Left ventricle myocardium inferior (tissue), 1 donor: ENCODE measurements at regions not wholly inside any gene's neighbourhood (a gene's known extent, or its start where the extent isn't known, plus 50 kb on each side); places are given as distances from the start of the nearest gene placed in this dataset.

Experiments
- DNase-seq: peaks from one replicate; pipeline ENCODE4 v3.0.0-alpha.2; 2020
- H3K27ac ChIP-seq: fragments of 200-600 bp; replicated peaks from 2 replicates; pipeline ENCODE4 v1.8.0; 2021
- H3K27me3 ChIP-seq: fragments of 200-600 bp; 2 replicates; pipeline ENCODE4 v1.8.0; 2021; ENCODE audit warnings: low read depth
- H3K36me3 ChIP-seq: fragments of 200-600 bp; 2 replicates; pipeline ENCODE4 v1.8.0; 2021
- H3K4me1 ChIP-seq: fragments of 200-600 bp; 2 replicates; pipeline ENCODE4 v1.8.0; 2021
- H3K4me3 ChIP-seq: fragments of 200-600 bp; 2 replicates; pipeline ENCODE4 v1.8.0; 2021; ENCODE audit warnings: mild to moderate bottlenecking, moderate library complexity
- H3K9me3 ChIP-seq: fragments of 200-600 bp; replicated peaks from 2 replicates; pipeline ENCODE4 v1.8.0; 2021
- intact Hi-C: fragments of 100-400 bp; cut with micrococcal nuclease; formaldehyde crosslinking; loops from one replicate; pipeline ENCODE4 v1.11.0; 2022
- TF ChIP-seq, protein P1 (sequence below): fragments of 200-600 bp; IDR thresholded peaks from 2 replicates; pipeline ENCODE4 v1.8.0; 2021; ENCODE audit warnings: antibody characterized with exemption, mild to moderate bottlenecking, borderline replicate concordance
- donor health status: DM: no; HTN: yes; CAD: no; lungs with severe emphysema.

- TF ChIP-seq, protein P1, sequence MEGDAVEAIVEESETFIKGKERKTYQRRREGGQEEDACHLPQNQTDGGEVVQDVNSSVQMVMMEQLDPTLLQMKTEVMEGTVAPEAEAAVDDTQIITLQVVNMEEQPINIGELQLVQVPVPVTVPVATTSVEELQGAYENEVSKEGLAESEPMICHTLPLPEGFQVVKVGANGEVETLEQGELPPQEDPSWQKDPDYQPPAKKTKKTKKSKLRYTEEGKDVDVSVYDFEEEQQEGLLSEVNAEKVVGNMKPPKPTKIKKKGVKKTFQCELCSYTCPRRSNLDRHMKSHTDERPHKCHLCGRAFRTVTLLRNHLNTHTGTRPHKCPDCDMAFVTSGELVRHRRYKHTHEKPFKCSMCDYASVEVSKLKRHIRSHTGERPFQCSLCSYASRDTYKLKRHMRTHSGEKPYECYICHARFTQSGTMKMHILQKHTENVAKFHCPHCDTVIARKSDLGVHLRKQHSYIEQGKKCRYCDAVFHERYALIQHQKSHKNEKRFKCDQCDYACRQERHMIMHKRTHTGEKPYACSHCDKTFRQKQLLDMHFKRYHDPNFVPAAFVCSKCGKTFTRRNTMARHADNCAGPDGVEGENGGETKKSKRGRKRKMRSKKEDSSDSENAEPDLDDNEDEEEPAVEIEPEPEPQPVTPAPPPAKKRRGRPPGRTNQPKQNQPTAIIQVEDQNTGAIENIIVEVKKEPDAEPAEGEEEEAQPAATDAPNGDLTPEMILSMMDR, result no peak
- Histone ChIP-seq H3K36me3 (no peaks in the 10 kb centered on the region), H3K27me3 (no peaks in the 10 kb centered on the region), H3K9me3 (peaks cover 3% of the 10 kb centered on the region), H3K27ac (no peak overlapping the region), H3K4me1 (no peaks in the 10 kb centered on the region), H3K4me3 (no peak overlapping the region)
- intact Hi-C loops, result no loop called here
- DNase-seq, result no peak
These were observed 1204.2 kb downstream of the SLITRK1 start for GRCh38 chr13:82678052-82678451.

- no peaks in the 10 kb centered on the region for H3K36me3 ChIP-seq
- no peak for DNase-seq
- H3K27me3 ChIP-seq, result no peaks in the 10 kb centered on the region
- no peak overlapping the region for H3K4me3 ChIP-seq
- H3K4me1 ChIP-seq, result no peaks in the 10 kb centered on the region
- intact Hi-C loops, result no loop called here
- TF ChIP-seq, protein P1, result no peak
- H3K27ac ChIP-seq, result no peak overlapping the region
- no peaks in the 10 kb centered on the region for H3K9me3 ChIP-seq
These were observed 1207.2 kb downstream of the SLITRK1 start for GRCh38 chr13:82675024-82675423.

DNA sequence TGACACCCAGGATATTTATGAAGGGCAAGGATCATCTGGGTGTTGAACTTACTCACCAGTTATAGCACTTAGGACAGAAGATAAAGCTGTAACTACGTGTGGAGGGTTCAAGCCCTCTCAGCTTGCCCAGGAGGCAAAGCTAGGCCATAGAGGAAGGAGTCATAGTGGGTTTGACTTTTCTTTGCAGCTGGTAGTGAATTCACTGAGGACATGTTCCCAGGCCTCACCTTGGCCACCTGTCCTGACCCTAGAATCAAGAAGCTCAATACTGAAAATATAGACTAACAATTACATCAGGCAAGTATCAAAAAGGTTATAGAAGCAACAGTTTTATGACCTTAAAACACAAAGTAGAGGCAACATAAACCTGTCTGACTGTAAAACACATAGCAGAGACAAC is 1207.7 kb downstream of the SLITRK1 start:
- H3K27me3 ChIP-seq, result no peaks in the 10 kb centered on the region
- no peaks in the 10 kb centered on the region for H3K9me3 ChIP-seq
- H3K27ac ChIP-seq, result no peak overlapping the region
- no peak overlapping the region for H3K4me3 ChIP-seq
- H3K4me1 ChIP-seq, result no peaks in the 10 kb centered on the region
- no peaks in the 10 kb centered on the region for H3K36me3 ChIP-seq
- intact Hi-C loops, result no loop called here
- no peak for DNase-seq
- TF ChIP-seq, protein P1, result no peak

DNA sequence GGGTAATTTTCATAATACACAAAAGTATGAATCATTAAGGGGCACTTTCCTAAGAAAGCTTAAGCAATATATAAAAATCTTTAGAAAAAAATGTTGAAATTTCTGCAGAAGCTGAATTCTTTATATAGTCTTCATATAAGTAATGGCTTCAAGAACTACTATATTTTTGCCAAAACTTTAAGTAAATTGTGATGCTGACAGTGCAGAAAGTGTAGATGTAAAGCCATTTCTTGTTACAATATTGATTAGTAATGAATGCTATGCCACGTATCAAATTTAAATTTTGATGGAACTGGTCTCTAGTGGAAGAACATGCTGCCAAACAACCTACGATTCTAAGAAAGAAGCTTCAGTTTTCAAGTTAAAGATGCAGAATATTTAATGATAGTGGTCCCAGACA is 1210.0 kb downstream of the SLITRK1 start:
- no peak for DNase-seq
- Histone ChIP-seq H3K9me3 (no peaks in the 10 kb centered on the region), H3K4me3 (no peak overlapping the region), H3K27me3 (no peaks in the 10 kb centered on the region), H3K27ac (no peak overlapping the region), H3K36me3 (no peaks in the 10 kb centered on the region), H3K4me1 (no peaks in the 10 kb centered on the region)
- TF ChIP-seq, protein P1, result no peak
- intact Hi-C loops, result no loop called here

DNA sequence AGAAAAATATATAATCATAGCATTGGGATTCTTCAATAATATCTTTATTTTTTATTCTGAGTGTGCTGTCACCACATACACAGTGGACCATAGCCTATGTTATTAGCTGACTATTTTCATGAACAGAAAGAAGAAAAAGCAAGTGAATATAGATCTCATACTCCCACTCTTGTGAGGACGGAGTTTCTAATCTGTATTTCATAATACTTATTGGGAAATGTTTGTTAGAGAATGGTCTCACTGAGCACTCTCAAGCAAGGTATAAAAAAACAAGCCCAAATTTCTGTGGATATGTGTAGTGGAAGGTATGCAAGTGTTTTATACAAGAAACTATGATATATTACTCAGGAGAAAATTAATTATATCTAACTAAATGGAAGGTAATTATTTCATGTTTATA is 1218.1 kb downstream of the SLITRK1 start:
- H3K36me3 ChIP-seq, result no peaks in the 10 kb centered on the region
- no peaks in the 10 kb centered on the region for H3K9me3 ChIP-seq
- H3K4me3 ChIP-seq, result no peak overlapping the region
- no peaks in the 10 kb centered on the region for H3K4me1 ChIP-seq
- H3K27ac ChIP-seq, result no peak overlapping the region
- TF ChIP-seq, protein P1, result no peak
- intact Hi-C loops, result no loop called here
- no peak for DNase-seq
- no peaks in the 10 kb centered on the region for H3K27me3 ChIP-seq

GRCh38 chr13:82661126-82661525 is 1221.1 kb downstream of the SLITRK1 start:
- Histone ChIP-seq H3K4me3 (no peak overlapping the region), H3K36me3 (no peaks in the 10 kb centered on the region), H3K4me1 (no peaks in the 10 kb centered on the region), H3K9me3 (no peaks in the 10 kb centered on the region), H3K27me3 (no peaks in the 10 kb centered on the region), H3K27ac (no peak overlapping the region)
- TF ChIP-seq, protein P1, result no peak
- intact Hi-C loops, result no loop called here
- no peak for DNase-seq
